GM12873 (cell line): ENCODE measurements at regions not wholly inside any gene's neighbourhood (a gene's known extent, or its start where the extent isn't known, plus 50 kb on each side); places are given as distances from the start of the nearest gene placed in this dataset.

Source experiments
- TF ChIP-seq, protein P1 (sequence below): IDR thresholded peaks from 2 replicates; pipeline ENCODE4 v1.5.1; 2012; ENCODE audit warnings: low read depth, mild to moderate bottlenecking, moderate library complexity, low read length, control low read depth; ENCODE audit not compliant: insufficient read depth; ENCODE audit errors: missing control alignments

- TF ChIP-seq, protein P1, sequence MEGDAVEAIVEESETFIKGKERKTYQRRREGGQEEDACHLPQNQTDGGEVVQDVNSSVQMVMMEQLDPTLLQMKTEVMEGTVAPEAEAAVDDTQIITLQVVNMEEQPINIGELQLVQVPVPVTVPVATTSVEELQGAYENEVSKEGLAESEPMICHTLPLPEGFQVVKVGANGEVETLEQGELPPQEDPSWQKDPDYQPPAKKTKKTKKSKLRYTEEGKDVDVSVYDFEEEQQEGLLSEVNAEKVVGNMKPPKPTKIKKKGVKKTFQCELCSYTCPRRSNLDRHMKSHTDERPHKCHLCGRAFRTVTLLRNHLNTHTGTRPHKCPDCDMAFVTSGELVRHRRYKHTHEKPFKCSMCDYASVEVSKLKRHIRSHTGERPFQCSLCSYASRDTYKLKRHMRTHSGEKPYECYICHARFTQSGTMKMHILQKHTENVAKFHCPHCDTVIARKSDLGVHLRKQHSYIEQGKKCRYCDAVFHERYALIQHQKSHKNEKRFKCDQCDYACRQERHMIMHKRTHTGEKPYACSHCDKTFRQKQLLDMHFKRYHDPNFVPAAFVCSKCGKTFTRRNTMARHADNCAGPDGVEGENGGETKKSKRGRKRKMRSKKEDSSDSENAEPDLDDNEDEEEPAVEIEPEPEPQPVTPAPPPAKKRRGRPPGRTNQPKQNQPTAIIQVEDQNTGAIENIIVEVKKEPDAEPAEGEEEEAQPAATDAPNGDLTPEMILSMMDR: no peak
These were observed 1419.4 kb upstream of the SLC10A2 start for GRCh38 chr13:104485571-104485970.

- TF ChIP-seq, protein P1: no peak
These were observed 1417.4 kb upstream of the SLC10A2 start for GRCh38 chr13:104483631-104484030.

- TF ChIP-seq, protein P1: no peak
These were observed 1411.0 kb upstream of the SLC10A2 start for GRCh38 chr13:104477261-104477660.

- TF ChIP-seq, protein P1: no peak
These were observed 1407.7 kb upstream of the SLC10A2 start for GRCh38 chr13:104473936-104474335.

GRCh38 chr13:104466016-104466415 is 1399.8 kb upstream of the SLC10A2 start:
- TF ChIP-seq, protein P1: no peak

DNA sequence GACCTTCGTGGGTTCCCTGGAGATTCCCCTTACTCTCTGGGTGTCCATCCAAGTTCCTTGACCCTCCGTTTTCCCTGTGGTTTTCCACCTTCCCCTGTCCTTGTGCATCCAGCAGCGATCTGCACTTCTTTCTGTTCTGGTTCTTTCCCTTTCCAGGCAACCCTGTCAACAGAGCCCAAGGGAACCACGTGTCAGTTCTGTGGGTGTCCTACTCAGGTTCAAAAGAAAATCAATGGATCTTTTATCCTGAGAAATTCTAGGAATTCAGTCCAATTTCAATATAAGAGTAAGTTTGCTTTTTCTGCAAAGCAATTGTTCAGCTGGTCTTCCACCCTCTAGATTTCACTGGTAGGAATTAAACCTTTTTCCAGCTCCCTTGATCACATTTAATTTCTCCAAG is 1394.8 kb upstream of the SLC10A2 start:
- TF ChIP-seq, protein P1: no peak

GRCh38 chr13:104460554-104460953 is 1394.3 kb upstream of the SLC10A2 start:
- TF ChIP-seq, protein P1: no peak
